ENCODE measurements at regions not wholly inside any gene's neighbourhood (a gene's known extent, or its start where the extent isn't known, plus 50 kb on each side); places are given as distances from the start of the nearest gene placed in this dataset.
"Not testable (repeated sequence)": the region's sequence is repeated elsewhere in the genome, so short reads cannot be mapped to it uniquely, and the experiment has no call there.

- TF ChIP-seq LEF1 (IDR thresholded peaks at IDR 0.05; ENCODE audit: borderline replicate concordance) (no peak), BHLHE40 (IDR thresholded peaks at IDR 0.05; ENCODE audit: borderline replicate concordance) (no peak), L3MBTL2 (conservative IDR thresholded peaks at IDR 0.05) (no peak), ZNF384 (IDR thresholded peaks at IDR 0.05) (no peak), HDGF (IDR thresholded peaks at IDR 0.05; ENCODE audit: borderline replicate concordance) (no peak), PKNOX1 (IDR thresholded peaks at IDR 0.05) (no peak), SUZ12 (IDR thresholded peaks at IDR 0.05) (no peak), TARDBP (IDR thresholded peaks at IDR 0.05) (no peak), FOXK2 (IDR thresholded peaks at IDR 0.05) (no peak), ARNT (IDR thresholded peaks at IDR 0.05) (no peak), NFRKB (IDR thresholded peaks at IDR 0.05) (no peak), SP1 (IDR thresholded peaks at IDR 0.05) (no peak), FOXM1 (IDR thresholded peaks at IDR 0.05; ENCODE audit: borderline replicate concordance) (no peak), CTBP1 (IDR thresholded peaks at IDR 0.05; ENCODE audit: borderline replicate concordance) (no peak), FOXA1 (IDR thresholded peaks at IDR 0.05) (no peak), ELF4 (IDR thresholded peaks at IDR 0.05) (no peak)
- ChIA-PET CTCF (no interaction called here), POLR2A (no interaction called here)
- no peak for DNase-seq (ENCODE audit: extremely low spot score)
These were observed 122.3 kb upstream of the MYO10 start for GRCh38 chr5:17058438-17058837.

- POLR2A ChIA-PET: no interaction called here
- no peak for TF ChIP-seq NFRKB (IDR thresholded peaks at IDR 0.05)
- TF ChIP-seq L3MBTL2 (conservative IDR thresholded peaks at IDR 0.05): no peak
- no peak for TF ChIP-seq SUZ12 (IDR thresholded peaks at IDR 0.05)
- no peak for TF ChIP-seq BHLHE40 (IDR thresholded peaks at IDR 0.05; ENCODE audit: borderline replicate concordance)
- TF ChIP-seq FOXA1 (IDR thresholded peaks at IDR 0.05): no peak
- no peak for TF ChIP-seq LEF1 (IDR thresholded peaks at IDR 0.05; ENCODE audit: borderline replicate concordance)
- TF ChIP-seq FOXK2 (IDR thresholded peaks at IDR 0.05): no peak
- TF ChIP-seq ELF4 (IDR thresholded peaks at IDR 0.05): no peak
- no peak for TF ChIP-seq ARNT (IDR thresholded peaks at IDR 0.05)
- no peak for TF ChIP-seq PKNOX1 (IDR thresholded peaks at IDR 0.05)
- no peak for TF ChIP-seq CTBP1 (IDR thresholded peaks at IDR 0.05; ENCODE audit: borderline replicate concordance)
- TF ChIP-seq TARDBP (IDR thresholded peaks at IDR 0.05): no peak
- no peak for TF ChIP-seq FOXM1 (IDR thresholded peaks at IDR 0.05; ENCODE audit: borderline replicate concordance)
- TF ChIP-seq SP1 (IDR thresholded peaks at IDR 0.05): no peak
- no peak for TF ChIP-seq HDGF (IDR thresholded peaks at IDR 0.05; ENCODE audit: borderline replicate concordance)
- CTCF ChIA-PET: interaction anchor here (0.6 to 1.0 kb wide), 2 partner anchors 16 to 128 kb away, joined by 3 read pairs; no protein-coding TSS in a partner anchor
These were observed 125.9 kb upstream of the MYO10 start for GRCh38 chr5:17061973-17062470.

GRCh38 chr5:17062741-17063140 is 126.7 kb upstream of the MYO10 start:
- POLR2A ChIA-PET; DNase-seq (ENCODE audit: extremely low spot score): not testable (repeated sequence)
- CTCF ChIA-PET: interaction anchor here (0.6 to 0.9 kb wide), 2 partner anchors 16 to 70 kb away, joined by 3 read pairs; no protein-coding TSS in a partner anchor

More at GRCh38 chr5:17061973-17062470, 125.9 kb upstream of the MYO10 start:
- DNase-seq (ENCODE audit: extremely low spot score): no peak

GRCh38 chr5:17064241-17064640 is 128.2 kb upstream of the MYO10 start:
- ChIA-PET POLR2A (interaction anchor here (0.6 kb wide), 1 partner anchor 14 kb away, joined by 3 read pairs; no protein-coding TSS in a partner anchor), CTCF (no interaction called here)
- TF ChIP-seq LEF1 (IDR thresholded peaks at IDR 0.05; ENCODE audit: borderline replicate concordance) (no peak), HDGF (IDR thresholded peaks at IDR 0.05; ENCODE audit: borderline replicate concordance) (no peak), FOXM1 (IDR thresholded peaks at IDR 0.05; ENCODE audit: borderline replicate concordance) (no peak), SUZ12 (IDR thresholded peaks at IDR 0.05) (no peak), TARDBP (IDR thresholded peaks at IDR 0.05) (no peak), CTBP1 (IDR thresholded peaks at IDR 0.05; ENCODE audit: borderline replicate concordance) (no peak), FOXA1 (IDR thresholded peaks at IDR 0.05) (no peak), ARNT (IDR thresholded peaks at IDR 0.05) (no peak), SP1 (IDR thresholded peaks at IDR 0.05) (no peak), PKNOX1 (IDR thresholded peaks at IDR 0.05) (no peak), L3MBTL2 (conservative IDR thresholded peaks at IDR 0.05) (no peak), NFRKB (IDR thresholded peaks at IDR 0.05) (no peak), ZNF384 (IDR thresholded peaks at IDR 0.05) (no peak), FOXK2 (IDR thresholded peaks at IDR 0.05) (no peak), BHLHE40 (IDR thresholded peaks at IDR 0.05; ENCODE audit: borderline replicate concordance) (no peak), ELF4 (IDR thresholded peaks at IDR 0.05) (no peak)
- no peak for DNase-seq (ENCODE audit: extremely low spot score)

- DNase-seq (ENCODE audit: extremely low spot score): no peak
- ChIA-PET CTCF (no interaction called here), POLR2A (no interaction called here)
- no peak for TF ChIP-seq SP1 (IDR thresholded peaks at IDR 0.05)
- no peak for TF ChIP-seq FOXA1 (IDR thresholded peaks at IDR 0.05)
- no peak for TF ChIP-seq ARNT (IDR thresholded peaks at IDR 0.05)
- TF ChIP-seq SUZ12 (IDR thresholded peaks at IDR 0.05): no peak
- no peak for TF ChIP-seq ZNF384 (IDR thresholded peaks at IDR 0.05)
- TF ChIP-seq FOXM1 (IDR thresholded peaks at IDR 0.05; ENCODE audit: borderline replicate concordance): no peak
- no peak for TF ChIP-seq ELF4 (IDR thresholded peaks at IDR 0.05)
- no peak for TF ChIP-seq CTBP1 (IDR thresholded peaks at IDR 0.05; ENCODE audit: borderline replicate concordance)
- no peak for TF ChIP-seq PKNOX1 (IDR thresholded peaks at IDR 0.05)
- no peak for TF ChIP-seq L3MBTL2 (conservative IDR thresholded peaks at IDR 0.05)
- no peak for TF ChIP-seq LEF1 (IDR thresholded peaks at IDR 0.05; ENCODE audit: borderline replicate concordance)
- no peak for TF ChIP-seq BHLHE40 (IDR thresholded peaks at IDR 0.05; ENCODE audit: borderline replicate concordance)
- no peak for TF ChIP-seq TARDBP (IDR thresholded peaks at IDR 0.05)
- TF ChIP-seq NFRKB (IDR thresholded peaks at IDR 0.05): no peak
- no peak for TF ChIP-seq FOXK2 (IDR thresholded peaks at IDR 0.05)
- TF ChIP-seq HDGF (IDR thresholded peaks at IDR 0.05; ENCODE audit: borderline replicate concordance): no peak
These were observed 129.4 kb upstream of the MYO10 start for GRCh38 chr5:17065458-17065857.

GRCh38 chr5:17066026-17066425 is 129.9 kb upstream of the MYO10 start:
- POLR2A ChIA-PET; CTCF ChIA-PET; DNase-seq (ENCODE audit: extremely low spot score): not testable (repeated sequence)

Measured in HEK293T (cell line).